Effector memory CD4-positive, alpha-beta T cell (primary cell): ENCODE measurements at regions not wholly inside any gene's neighbourhood (a gene's known extent, or its start where the extent isn't known, plus 50 kb on each side); places are given as distances from the start of the nearest gene placed in this dataset.

ENCODE experiments used
- DNase-seq, 3 donors: peaks; one replicate each; pipeline ENCODE4 v3.0.0-alpha.2; 2020
- H3K27ac ChIP-seq: 2 replicates; pipeline ENCODE4 v1.7.0; 2013; ENCODE audit warnings: mild to moderate bottlenecking, low read length, moderate library complexity; ENCODE audit not compliant: insufficient read depth, poor library complexity, severe bottlenecking
- H3K27me3 ChIP-seq: replicated peaks from 2 replicates; pipeline ENCODE4 v1.7.0; 2013; ENCODE audit warnings: mild to moderate bottlenecking, low read length; ENCODE audit not compliant: insufficient read depth, control insufficient read depth, poor library complexity, severe bottlenecking
- H3K36me3 ChIP-seq: 2 replicates; pipeline ENCODE4 v1.7.0; 2013; ENCODE audit warnings: mild to moderate bottlenecking, low read length, moderate library complexity; ENCODE audit not compliant: control insufficient read depth, insufficient read depth
- H3K4me1 ChIP-seq: 2 replicates; pipeline ENCODE4 v1.7.0; 2013; ENCODE audit warnings: low read length, mild to moderate bottlenecking; ENCODE audit not compliant: control insufficient read depth, insufficient read depth, poor library complexity, severe bottlenecking
- H3K4me3 ChIP-seq: 2 replicates; pipeline ENCODE4 v1.7.0; 2013; ENCODE audit warnings: low read length, low read depth, mild to moderate bottlenecking; ENCODE audit not compliant: insufficient read depth, poor library complexity, severe bottlenecking
- H3K9me3 ChIP-seq: 2 replicates; pipeline ENCODE4 v1.7.0; 2013; ENCODE audit warnings: mild to moderate bottlenecking, low read length, moderate library complexity; ENCODE audit not compliant: control insufficient read depth

GRCh38 chr13:73741742-73742141 lies 392.5 kb downstream of the KLF12 start:
- H3K4me3 ChIP-seq, result no peak overlapping the region
- no peaks in the 10 kb centered on the region for H3K36me3 ChIP-seq
- H3K27me3 ChIP-seq, result no peaks in the 10 kb centered on the region
- H3K27ac ChIP-seq, result no peak overlapping the region
- no peak for DNase-seq
- no peaks in the 10 kb centered on the region for H3K4me1 ChIP-seq
- no peaks in the 10 kb centered on the region for H3K9me3 ChIP-seq

GRCh38 chr13:73741111-73741510 lies 393.1 kb downstream of the KLF12 start:
- Histone ChIP-seq H3K4me1 (no peaks in the 10 kb centered on the region), H3K36me3 (no peaks in the 10 kb centered on the region), H3K9me3 (no peaks in the 10 kb centered on the region), H3K27ac (no peak overlapping the region), H3K4me3 (no peak overlapping the region), H3K27me3 (no peaks in the 10 kb centered on the region)
- DNase-seq, result no peak

- Histone ChIP-seq H3K9me3 (no peaks in the 10 kb centered on the region), H3K4me3 (no peak overlapping the region), H3K4me1 (no peaks in the 10 kb centered on the region), H3K27ac (no peak overlapping the region), H3K36me3 (no peaks in the 10 kb centered on the region), H3K27me3 (no peaks in the 10 kb centered on the region)
- DNase-seq, result no peak
Measured at GRCh38 chr13:73740666-73741065, 393.5 kb downstream of the KLF12 start.

DNA sequence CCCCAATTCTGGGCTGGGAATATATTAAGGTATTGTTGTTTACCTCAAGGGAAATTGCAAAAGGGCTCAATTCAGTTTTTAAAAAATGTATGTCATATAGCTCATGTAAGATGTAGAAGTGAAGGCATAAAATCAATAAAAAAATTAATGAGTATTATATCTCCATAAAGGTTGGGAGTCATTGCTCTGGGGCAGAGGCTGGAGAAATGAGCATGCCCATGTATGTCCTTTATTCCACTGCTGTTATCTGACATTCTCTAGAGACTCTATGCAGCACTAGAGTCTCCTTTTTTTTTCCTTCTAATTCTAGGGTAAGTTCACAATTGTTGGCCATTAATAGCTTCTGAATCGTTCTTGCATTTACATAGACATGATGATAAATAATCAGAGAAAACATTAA lies 394.8 kb downstream of the KLF12 start:
- Histone ChIP-seq H3K4me1 (no peaks in the 10 kb centered on the region), H3K9me3 (no peaks in the 10 kb centered on the region), H3K36me3 (no peaks in the 10 kb centered on the region), H3K4me3 (no peak overlapping the region), H3K27ac (no peak overlapping the region), H3K27me3 (no peaks in the 10 kb centered on the region)
- DNase-seq, result no peak

GRCh38 chr13:73738626-73739025 lies 395.6 kb downstream of the KLF12 start:
- Histone ChIP-seq H3K4me1 (no peaks in the 10 kb centered on the region), H3K36me3 (no peaks in the 10 kb centered on the region), H3K27ac (no peak overlapping the region), H3K9me3 (no peaks in the 10 kb centered on the region), H3K4me3 (no peak overlapping the region), H3K27me3 (no peaks in the 10 kb centered on the region)
- no peak for DNase-seq

DNA sequence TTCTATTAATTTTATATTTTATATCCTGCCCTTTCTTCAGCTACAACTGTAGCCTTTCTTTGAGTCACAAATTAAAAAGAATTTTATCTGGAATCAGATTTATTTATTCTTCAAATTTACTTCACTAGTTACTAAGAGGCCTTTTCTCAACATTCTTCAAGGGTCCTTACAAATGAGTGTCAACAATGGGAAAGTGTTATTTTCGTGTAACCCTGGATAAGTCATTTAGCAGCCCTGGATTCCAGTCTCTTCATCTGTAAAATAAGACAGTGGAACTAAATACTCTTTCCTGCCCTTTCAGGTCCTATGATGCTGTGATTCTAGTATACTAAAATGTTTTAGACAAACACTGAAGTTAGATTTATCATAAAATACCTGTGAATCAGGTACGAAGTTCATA lies 397.0 kb downstream of the KLF12 start:
- H3K27ac ChIP-seq, result no peak overlapping the region
- no peaks in the 10 kb centered on the region for H3K9me3 ChIP-seq
- H3K4me3 ChIP-seq, result no peak overlapping the region
- no peaks in the 10 kb centered on the region for H3K27me3 ChIP-seq
- H3K4me1 ChIP-seq, result no peaks in the 10 kb centered on the region
- DNase-seq, result no peak
- H3K36me3 ChIP-seq, result no peaks in the 10 kb centered on the region

- H3K4me1 ChIP-seq, result no peaks in the 10 kb centered on the region
- H3K36me3 ChIP-seq, result peaks cover 5% of the 10 kb centered on the region
- no peak overlapping the region for H3K4me3 ChIP-seq
- no peak for DNase-seq
- no peaks in the 10 kb centered on the region for H3K9me3 ChIP-seq
- H3K27me3 ChIP-seq, result no peaks in the 10 kb centered on the region
- H3K27ac ChIP-seq, result no peak overlapping the region
Measured at GRCh38 chr13:73733706-73734105, 400.5 kb downstream of the KLF12 start.

DNA sequence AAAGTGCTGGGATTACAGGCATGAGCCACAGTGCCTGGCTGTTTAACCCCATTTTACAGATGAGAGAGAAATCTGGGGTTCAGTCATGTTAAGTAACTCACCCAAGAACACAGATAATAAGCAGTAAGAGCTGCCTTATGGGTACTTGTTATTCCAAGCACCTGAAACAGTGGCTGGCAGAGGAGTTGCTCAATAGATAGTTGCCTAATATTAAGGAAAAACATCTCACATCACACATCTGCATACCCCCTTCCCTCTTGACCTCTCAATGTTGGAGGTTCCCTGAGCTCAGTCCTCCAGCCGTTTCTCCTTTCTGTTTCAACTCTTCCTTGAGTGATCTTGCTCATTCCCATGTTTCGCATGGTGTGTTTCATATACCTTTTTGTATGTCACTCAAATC lies 401.9 kb downstream of the KLF12 start:
- Histone ChIP-seq H3K9me3 (no peaks in the 10 kb centered on the region), H3K4me1 (no peaks in the 10 kb centered on the region), H3K27ac (no peak overlapping the region), H3K36me3 (peaks cover 5% of the 10 kb centered on the region), H3K4me3 (no peak overlapping the region), H3K27me3 (no peaks in the 10 kb centered on the region)
- DNase-seq, result no peak

- H3K27me3 ChIP-seq, result no peaks in the 10 kb centered on the region
- H3K4me1 ChIP-seq, result no peaks in the 10 kb centered on the region
- no peak overlapping the region for H3K27ac ChIP-seq
- H3K9me3 ChIP-seq, result no peaks in the 10 kb centered on the region
- H3K4me3 ChIP-seq, result no peak overlapping the region
- no peak for DNase-seq
- H3K36me3 ChIP-seq, result peaks cover 5% of the 10 kb centered on the region
Measured at GRCh38 chr13:73731564-73731963, 402.6 kb downstream of the KLF12 start.

GRCh38 chr13:73730014-73730413 lies 404.2 kb downstream of the KLF12 start:
- no peaks in the 10 kb centered on the region for H3K27me3 ChIP-seq
- H3K36me3 ChIP-seq, result peaks cover 5% of the 10 kb centered on the region

DNA sequence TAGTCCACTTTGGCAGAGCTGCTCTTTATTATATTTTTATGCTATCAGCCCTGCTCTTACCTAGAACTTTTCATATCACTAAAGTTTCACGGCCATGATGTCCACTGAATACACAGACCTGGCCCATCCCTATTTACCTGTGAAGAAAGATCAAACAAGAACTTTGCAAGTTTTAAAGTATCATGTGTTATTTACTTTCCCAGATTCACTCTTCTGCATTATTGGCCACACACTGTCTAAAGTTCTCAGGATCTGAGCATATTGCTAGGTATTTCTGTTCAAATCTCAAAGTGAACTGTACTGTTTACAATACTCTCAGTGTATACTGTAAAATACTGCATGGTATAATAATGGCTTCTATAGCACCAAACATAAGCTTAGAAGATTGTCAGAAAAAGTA lies 405.2 kb downstream of the KLF12 start:
- Histone ChIP-seq H3K27me3 (no peaks in the 10 kb centered on the region), H3K9me3 (no peaks in the 10 kb centered on the region), H3K4me3 (no peak overlapping the region), H3K27ac (no peak overlapping the region), H3K4me1 (no peaks in the 10 kb centered on the region), H3K36me3 (peaks cover 5% of the 10 kb centered on the region)
- no peak for DNase-seq

More at GRCh38 chr13:73730014-73730413, 404.2 kb downstream of the KLF12 start:
- Histone ChIP-seq H3K9me3 (no peaks in the 10 kb centered on the region), H3K27ac (no peak overlapping the region), H3K4me3 (no peak overlapping the region), H3K4me1 (no peaks in the 10 kb centered on the region)
- no peak for DNase-seq
